SH-SY5Y (cell line): ENCODE measurements at regions not wholly inside any gene's neighbourhood (a gene's known extent, or its start where the extent isn't known, plus 50 kb on each side); places are given as distances from the start of the nearest gene placed in this dataset.

ENCODE experiments used
- GATA2 ChIP-seq: IDR thresholded peaks from 2 replicates; pipeline ENCODE4 v1.6.1; 2011; ENCODE audit warnings: mild to moderate bottlenecking, low read depth, low read length
- GATA3 ChIP-seq: IDR thresholded peaks from 2 replicates; pipeline ENCODE4 v1.6.1; 2011; ENCODE audit warnings: low read depth, mild to moderate bottlenecking, low read length, moderate library complexity

- TF ChIP-seq GATA3 (no peak), GATA2 (no peak)
Measured at GRCh38 chr21:15204970-15205286, 140.1 kb upstream of the NRIP1 start.

- TF ChIP-seq GATA2 (no peak), GATA3 (no peak)
Measured at GRCh38 chr21:15206514-15206913, 141.7 kb upstream of the NRIP1 start.

DNA sequence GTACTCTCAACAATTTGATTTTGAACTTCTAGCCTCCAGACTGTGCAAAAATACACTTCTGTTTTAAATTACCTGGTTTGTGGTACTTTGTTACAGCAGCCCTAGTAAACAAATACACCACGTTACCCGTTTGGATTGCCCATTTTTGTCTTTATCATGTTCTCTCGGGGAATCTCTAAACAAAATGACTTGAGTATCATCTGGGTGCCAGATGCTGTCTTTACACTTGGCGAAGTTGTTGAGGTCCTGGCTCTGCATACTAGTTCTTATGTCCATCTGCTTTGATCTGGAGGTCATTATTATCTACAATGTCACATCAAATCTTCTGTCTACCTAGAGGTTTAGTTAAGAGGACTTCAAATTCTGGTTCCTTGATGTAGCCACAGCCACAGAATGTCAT, 142.4 kb upstream of the NRIP1 start:
- TF ChIP-seq GATA3: no peak
- no peak for TF ChIP-seq GATA2

GRCh38 chr21:15207635-15208370, 143.0 kb upstream of the NRIP1 start:
- TF ChIP-seq GATA2 (no peak), GATA3 (no peak)

- TF ChIP-seq GATA2: no peak
- no peak for TF ChIP-seq GATA3
Measured at GRCh38 chr21:15208786-15209185, 144.0 kb upstream of the NRIP1 start.

DNA sequence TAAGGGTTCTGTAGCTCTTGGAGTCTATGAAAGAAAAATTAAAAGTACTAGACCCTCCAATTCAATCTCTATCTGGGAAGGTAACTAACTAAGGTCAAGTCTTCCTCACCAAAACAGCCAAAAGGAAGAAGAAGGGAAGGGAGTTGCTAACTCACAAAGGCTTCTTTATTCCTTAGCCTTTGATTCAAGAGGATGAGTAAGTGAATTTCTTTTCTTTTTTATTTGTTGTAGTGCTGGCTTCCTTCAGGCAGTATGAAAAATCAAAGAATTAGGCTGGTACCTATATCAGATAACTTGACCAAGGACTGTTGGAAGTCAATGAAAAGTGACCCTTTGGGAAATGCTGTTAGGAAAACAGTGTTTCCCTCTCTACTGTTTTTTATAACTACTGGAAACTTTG, 144.4 kb upstream of the NRIP1 start:
- TF ChIP-seq GATA2 (no peak), GATA3 (no peak)

GRCh38 chr21:15210235-15210678, 145.5 kb upstream of the NRIP1 start:
- TF ChIP-seq GATA2 (no peak), GATA3 (no peak)

DNA sequence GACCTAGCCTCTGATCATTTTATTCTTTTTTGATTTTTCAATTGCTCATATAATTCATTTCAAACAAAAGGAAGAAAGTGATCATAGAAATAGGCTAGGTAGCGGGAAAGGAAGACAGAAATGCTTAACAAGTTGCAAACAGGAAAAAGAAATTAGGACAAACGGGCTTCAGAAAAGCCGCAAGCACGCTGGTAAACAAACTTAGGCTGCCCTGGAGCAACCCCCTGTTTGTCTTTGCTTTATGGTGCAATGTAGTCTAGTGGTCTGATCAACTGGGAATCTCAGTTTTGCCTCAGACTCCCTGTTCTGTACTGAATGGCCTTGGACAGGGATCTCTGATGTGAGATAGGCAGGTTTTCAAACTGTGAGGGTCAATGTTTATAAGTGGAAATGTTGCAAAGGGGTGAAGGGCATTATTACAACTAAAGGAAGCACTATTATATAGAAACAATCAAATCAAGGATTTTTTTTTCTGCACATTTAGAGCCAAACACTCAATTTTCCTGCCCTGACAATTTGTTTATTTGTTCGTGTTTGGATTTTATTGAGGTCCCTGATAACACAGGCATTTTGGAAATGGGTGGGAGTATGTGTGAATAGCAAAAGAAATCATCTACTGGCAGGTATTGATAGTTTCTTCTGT, 146.8 kb upstream of the NRIP1 start:
- TF ChIP-seq GATA3 (no peak), GATA2 (no peak)

GRCh38 chr21:15212206-15212605, 147.4 kb upstream of the NRIP1 start:
- no peak for TF ChIP-seq GATA3
- no peak for TF ChIP-seq GATA2

GRCh38 chr21:15219039-15219438, 154.2 kb upstream of the NRIP1 start:
- TF ChIP-seq GATA2 (no peak), GATA3 (no peak)

- TF ChIP-seq GATA2 (no peak), GATA3 (no peak)
Measured at GRCh38 chr21:15219894-15220293, 155.1 kb upstream of the NRIP1 start.

GRCh38 chr21:15221799-15222386, 157.1 kb upstream of the NRIP1 start:
- TF ChIP-seq GATA3: no peak

DNA sequence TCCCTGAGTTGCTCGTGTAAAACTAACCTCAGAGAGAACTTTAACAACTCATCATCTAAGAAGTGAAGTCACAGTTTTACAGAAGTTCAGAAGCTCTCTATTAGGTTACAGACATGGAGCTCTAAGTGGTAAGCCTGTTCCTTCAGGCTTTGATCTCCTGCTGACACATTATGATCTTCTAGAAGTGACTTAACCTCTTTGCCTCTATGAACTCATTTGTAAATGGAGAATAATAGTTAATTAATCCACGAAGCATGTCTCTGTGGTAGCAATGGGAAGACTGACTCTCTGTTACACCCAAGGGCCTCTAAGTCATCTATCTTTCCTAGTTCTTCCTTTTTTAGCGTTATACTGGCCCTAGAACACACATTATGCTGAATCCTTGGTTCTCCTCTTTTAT, 157.9 kb upstream of the NRIP1 start:
- TF ChIP-seq GATA2 (no peak), GATA3 (no peak)

DNA sequence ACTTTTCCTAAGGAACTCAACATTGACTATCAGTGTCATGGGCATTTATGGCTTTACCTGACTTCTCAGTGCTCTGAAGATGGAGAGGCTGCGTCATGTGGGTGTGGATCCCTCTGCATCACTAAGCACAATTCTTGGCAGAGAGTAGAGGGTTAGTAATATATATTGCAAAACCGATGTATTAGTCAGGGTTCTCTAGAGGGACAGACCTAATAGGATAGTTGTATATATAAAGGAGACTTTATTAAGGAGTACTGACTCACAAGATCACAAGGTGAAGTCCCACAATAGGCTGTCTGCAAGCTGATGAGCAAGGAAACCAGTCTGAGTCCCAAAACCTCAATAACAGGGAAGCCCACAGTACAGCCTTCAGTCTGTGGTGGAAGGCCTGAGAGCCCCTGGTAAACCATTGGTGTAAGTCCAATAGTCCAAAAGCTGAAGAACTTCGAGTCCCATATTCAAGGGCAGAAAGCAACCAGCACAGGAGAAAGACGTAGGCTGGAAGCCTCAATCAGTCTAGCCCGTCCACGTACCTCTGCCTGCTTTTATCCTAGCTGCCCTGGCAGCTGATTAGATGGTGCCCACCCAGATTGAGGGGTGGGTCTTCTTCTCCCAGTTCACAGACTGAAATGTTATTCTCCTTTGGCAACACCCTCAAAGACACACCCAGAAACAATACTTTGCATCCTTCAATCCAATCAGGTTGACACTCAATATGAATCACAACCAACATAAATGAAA, 159.7 kb upstream of the NRIP1 start:
- TF ChIP-seq GATA3: no peak
- no peak for TF ChIP-seq GATA2
